ENCODE measurements at regions not wholly inside any gene's neighbourhood (a gene's known extent, or its start where the extent isn't known, plus 50 kb on each side); places are given as distances from the start of the nearest gene placed in this dataset.

- no peak for DNase-seq
- no TSS peak for BruUV-seq (replicated peaks)
- TF ChIP-seq, protein P1, sequence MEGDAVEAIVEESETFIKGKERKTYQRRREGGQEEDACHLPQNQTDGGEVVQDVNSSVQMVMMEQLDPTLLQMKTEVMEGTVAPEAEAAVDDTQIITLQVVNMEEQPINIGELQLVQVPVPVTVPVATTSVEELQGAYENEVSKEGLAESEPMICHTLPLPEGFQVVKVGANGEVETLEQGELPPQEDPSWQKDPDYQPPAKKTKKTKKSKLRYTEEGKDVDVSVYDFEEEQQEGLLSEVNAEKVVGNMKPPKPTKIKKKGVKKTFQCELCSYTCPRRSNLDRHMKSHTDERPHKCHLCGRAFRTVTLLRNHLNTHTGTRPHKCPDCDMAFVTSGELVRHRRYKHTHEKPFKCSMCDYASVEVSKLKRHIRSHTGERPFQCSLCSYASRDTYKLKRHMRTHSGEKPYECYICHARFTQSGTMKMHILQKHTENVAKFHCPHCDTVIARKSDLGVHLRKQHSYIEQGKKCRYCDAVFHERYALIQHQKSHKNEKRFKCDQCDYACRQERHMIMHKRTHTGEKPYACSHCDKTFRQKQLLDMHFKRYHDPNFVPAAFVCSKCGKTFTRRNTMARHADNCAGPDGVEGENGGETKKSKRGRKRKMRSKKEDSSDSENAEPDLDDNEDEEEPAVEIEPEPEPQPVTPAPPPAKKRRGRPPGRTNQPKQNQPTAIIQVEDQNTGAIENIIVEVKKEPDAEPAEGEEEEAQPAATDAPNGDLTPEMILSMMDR (IDR thresholded peaks at IDR 0.05; ENCODE audit: unreplicated experiment), result no peak
- no peak overlapping the region for H3K4me3 Mint-ChIP-seq (ENCODE audit: low read depth, unreplicated experiment)
- no peaks in the 10 kb centered on the region for H3K9me3 Mint-ChIP-seq (ENCODE audit: low read depth, unreplicated experiment)
- H3K36me3 Mint-ChIP-seq (ENCODE audit: insufficient read depth, unreplicated experiment), result no peaks in the 10 kb centered on the region
- CTCF ChIA-PET, result interaction anchor here (0.6 to 1.0 kb wide), 3 partner anchors 24 to 68 kb away, joined by 3 read pairs; no protein-coding TSS in a partner anchor
- H3K27ac Mint-ChIP-seq (ENCODE audit: unreplicated experiment), result no peak overlapping the region
- peaks cover 13% of the 10 kb centered on the region for H3K4me1 Mint-ChIP-seq (ENCODE audit: low read depth, unreplicated experiment)
- H3K27me3 Mint-ChIP-seq (ENCODE audit: unreplicated experiment), result no peaks in the 10 kb centered on the region
- intact Hi-C loops (cut with micrococcal nuclease; ENCODE audit: unreplicated experiment), result no loop called here
Measured at GRCh38 chr3:177467247-177467985, 270.1 kb upstream of the TBL1XR1 start.

- Mint-ChIP-seq H3K4me1 (ENCODE audit: low read depth, unreplicated experiment) (peaks cover 13% of the 10 kb centered on the region), H3K27ac (ENCODE audit: unreplicated experiment) (no peak overlapping the region)
Measured at GRCh38 chr3:177468331-177468730, 271.0 kb upstream of the TBL1XR1 start.

GRCh38 chr3:177468816-177469215, 271.5 kb upstream of the TBL1XR1 start:
- H3K27ac Mint-ChIP-seq (ENCODE audit: unreplicated experiment), result no peak overlapping the region

More at GRCh38 chr3:177468331-177468730, 271.0 kb upstream of the TBL1XR1 start:
- intact Hi-C loops (cut with micrococcal nuclease; ENCODE audit: unreplicated experiment), result no loop called here
- no peaks in the 10 kb centered on the region for H3K9me3 Mint-ChIP-seq (ENCODE audit: low read depth, unreplicated experiment)
- H3K27me3 Mint-ChIP-seq (ENCODE audit: unreplicated experiment), result no peaks in the 10 kb centered on the region
- no peak overlapping the region for H3K4me3 Mint-ChIP-seq (ENCODE audit: low read depth, unreplicated experiment)
- TF ChIP-seq, protein P1 (IDR thresholded peaks at IDR 0.05; ENCODE audit: unreplicated experiment), result no peak
- no peak for DNase-seq
- BruUV-seq (replicated peaks), result no TSS peak
- CTCF ChIA-PET, result no interaction called here
- no peaks in the 10 kb centered on the region for H3K36me3 Mint-ChIP-seq (ENCODE audit: insufficient read depth, unreplicated experiment)

GRCh38 chr3:177469216-177469615, 271.9 kb upstream of the TBL1XR1 start:
- Mint-ChIP-seq H3K4me1 (ENCODE audit: low read depth, unreplicated experiment) (peaks cover 10% of the 10 kb centered on the region), H3K36me3 (ENCODE audit: insufficient read depth, unreplicated experiment) (no peaks in the 10 kb centered on the region), H3K9me3 (ENCODE audit: low read depth, unreplicated experiment) (no peaks in the 10 kb centered on the region), H3K27ac (ENCODE audit: unreplicated experiment) (no peak overlapping the region), H3K4me3 (ENCODE audit: low read depth, unreplicated experiment) (no peak overlapping the region), H3K27me3 (ENCODE audit: unreplicated experiment) (no peaks in the 10 kb centered on the region)
- no TSS peak for BruUV-seq (replicated peaks)
- intact Hi-C loops (cut with micrococcal nuclease; ENCODE audit: unreplicated experiment), result no loop called here
- TF ChIP-seq, protein P1 (IDR thresholded peaks at IDR 0.05; ENCODE audit: unreplicated experiment), result no peak
- no peak for DNase-seq
- CTCF ChIA-PET, result no interaction called here

More at GRCh38 chr3:177468816-177469215, 271.5 kb upstream of the TBL1XR1 start:
- no peak for DNase-seq
- no TSS peak for BruUV-seq (replicated peaks)
- CTCF ChIA-PET, result no interaction called here
- intact Hi-C loops (cut with micrococcal nuclease; ENCODE audit: unreplicated experiment), result no loop called here
- Mint-ChIP-seq H3K9me3 (ENCODE audit: low read depth, unreplicated experiment) (no peaks in the 10 kb centered on the region), H3K36me3 (ENCODE audit: insufficient read depth, unreplicated experiment) (no peaks in the 10 kb centered on the region), H3K4me3 (ENCODE audit: low read depth, unreplicated experiment) (no peak overlapping the region), H3K4me1 (ENCODE audit: low read depth, unreplicated experiment) (peaks cover 13% of the 10 kb centered on the region), H3K27me3 (ENCODE audit: unreplicated experiment) (no peaks in the 10 kb centered on the region)
- TF ChIP-seq, protein P1 (IDR thresholded peaks at IDR 0.05; ENCODE audit: unreplicated experiment), result no peak

Data from Calu3 (cell line).